Coronary artery (tissue), 2 donors: ENCODE measurements at regions not wholly inside any gene's neighbourhood (a gene's known extent, or its start where the extent isn't known, plus 50 kb on each side); places are given as distances from the start of the nearest gene placed in this dataset.

Experiments
- DNase-seq: peaks from one replicate; pipeline ENCODE4 v3.0.0-alpha.2; 2017; ENCODE audit warnings: low spot score
- H3K27ac ChIP-seq, 2 donors: fragments of 200-600 bp; sonication (generic); one replicate each; pipeline ENCODE4 v1.5.1; 2016 to 2019
- H3K4me3 ChIP-seq: fragments of 200-600 bp; sonication (generic); 2 replicates; pipeline ENCODE4 v1.5.1; 2016; ENCODE audit warnings: mild to moderate bottlenecking, moderate library complexity
- CTCF ChIP-seq: fragments of 200-600 bp; sonication (generic); IDR thresholded peaks from one replicate; pipeline ENCODE4 v1.5.1; 2019; ENCODE audit warnings: antibody characterized with exemption

GRCh38 chr7:130932667-130933432, 198.8 kb upstream of the KLF14 start:
- Histone ChIP-seq H3K4me3 (no peak overlapping the region), H3K27ac (no peak overlapping the region)
- no peak for DNase-seq
- TF ChIP-seq CTCF: no peak

DNA sequence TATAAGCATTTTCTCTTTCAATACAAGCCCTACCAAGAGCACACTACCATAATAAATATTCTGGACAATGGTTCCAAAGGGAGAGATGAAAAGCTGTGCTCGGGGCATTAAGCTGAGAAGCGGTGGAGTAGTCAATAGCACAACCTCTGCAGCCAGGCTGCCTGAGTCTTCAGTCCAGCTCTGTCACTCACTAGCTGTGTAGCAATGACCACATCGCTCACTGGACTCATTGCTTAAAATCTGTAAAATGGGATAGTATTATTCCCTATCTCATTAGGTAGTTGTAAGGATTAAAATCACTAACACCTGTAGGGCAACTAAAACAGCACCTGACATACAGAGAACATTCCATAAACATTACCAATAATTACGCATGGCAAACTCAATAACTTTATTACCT, 199.9 kb upstream of the KLF14 start:
- DNase-seq: no peak
- Histone ChIP-seq H3K4me3 (no peak overlapping the region), H3K27ac (no peak overlapping the region)
- TF ChIP-seq CTCF: no peak

- no peak for TF ChIP-seq CTCF
- no peak for DNase-seq
- Histone ChIP-seq H3K4me3 (no peak overlapping the region), H3K27ac (no peak overlapping the region)
Observed at GRCh38 chr7:130935564-130936157, 201.7 kb upstream of the KLF14 start.

GRCh38 chr7:130936202-130936931, 202.4 kb upstream of the KLF14 start:
- no peak for DNase-seq
- no peak overlapping the region for H3K27ac ChIP-seq
- no peak for TF ChIP-seq CTCF
- H3K4me3 ChIP-seq: no peak overlapping the region

DNA sequence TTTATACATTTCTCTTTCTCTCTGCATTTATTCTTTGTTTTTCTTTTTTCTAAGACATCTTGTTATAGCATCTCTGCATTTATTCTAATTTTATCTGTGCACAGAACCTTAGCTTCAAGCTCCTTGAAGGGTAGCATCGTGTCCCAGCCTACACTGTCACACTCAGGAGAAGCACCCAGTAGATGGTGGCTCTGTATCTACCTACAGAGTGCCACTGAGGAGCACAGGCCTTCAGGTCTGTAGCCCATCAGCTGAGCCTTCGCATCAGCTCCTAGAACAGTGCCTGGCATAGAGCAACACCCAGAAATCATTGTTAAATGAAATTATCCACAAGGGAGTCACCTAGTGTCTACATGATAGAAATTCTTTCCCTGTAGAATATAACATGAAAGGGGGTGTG, 203.0 kb upstream of the KLF14 start:
- DNase-seq: no peak
- no peak for TF ChIP-seq CTCF
- Histone ChIP-seq H3K4me3 (no peak overlapping the region), H3K27ac (no peak overlapping the region)

GRCh38 chr7:130937830-130938229, 203.8 kb upstream of the KLF14 start:
- no peak for TF ChIP-seq CTCF
- no peak overlapping the region for H3K4me3 ChIP-seq
- no peak overlapping the region for H3K27ac ChIP-seq
- no peak for DNase-seq

- no peak for DNase-seq
- TF ChIP-seq CTCF: no peak
- H3K4me3 ChIP-seq: no peak overlapping the region
- H3K27ac ChIP-seq: no peak overlapping the region
Observed at GRCh38 chr7:130938661-130939060, 204.7 kb upstream of the KLF14 start.
